SK-N-SH (cell line): ENCODE measurements at regions not wholly inside any gene's neighbourhood (a gene's known extent, or its start where the extent isn't known, plus 50 kb on each side); places are given as distances from the start of the nearest gene placed in this dataset.

Source experiments
- CTCF ChIA-PET: fragments of 300-600, 350-600 bp; formaldehyde crosslinking; extraction: SDS; loops from one replicate; lab custom pipeline; 2021; lab: Yijun Ruan, JAX
- POLR2A ChIA-PET: fragments of 350-600 bp; sonication (Branson Sonifier 250); formaldehyde crosslinking; extraction: SDS; loops from one replicate; lab custom pipeline; 2020; ENCODE audit warnings: antibody characterized with exemption, inconsistent platforms; lab: Yijun Ruan, JAX
- DNase-seq: peaks from one replicate; pipeline ENCODE4 v3.0.0; 2012
- H2AFZ ChIP-seq: fragments of 200-600 bp; sonication (generic); 2 replicates; pipeline ENCODE4 v1.8.1; 2016; ENCODE audit warnings: antibody characterized with exemption, mild to moderate bottlenecking, low read depth
- H3F3A ChIP-seq: fragments of 200-600 bp; sonication (generic); replicated peaks from 2 replicates; pipeline ENCODE3; 2016; ENCODE audit warnings: antibody characterized with exemption, mild to moderate bottlenecking; ENCODE audit not compliant: insufficient read depth
- H3K27ac ChIP-seq, 2 experiments: fragments of 200-500 bp in 1 of 2; fragments of 200-600 bp in 1 of 2; sonication (Bioruptor generic) in 1 of 2; sonication (generic), shearing (Covaris generic) in 1 of 2; 2 replicates each; pipeline versions ENCODE4 v1.5.1 to v1.6.1; 2014 to 2016; ENCODE audit warnings: low read depth in 2 of 2, inconsistent platforms in 1 of 2, low read length in 1 of 2, mild to moderate bottlenecking in 1 of 2, mixed read lengths in 1 of 2
- H3K27me3 ChIP-seq: fragments of 200-600 bp; sonication (generic), shearing (Covaris generic); 2 replicates; pipeline ENCODE4 v1.6.1; 2016; ENCODE audit warnings: mixed run types; ENCODE audit not compliant: insufficient read depth
- H3K36me3 ChIP-seq, 2 experiments: fragments of 200-500 bp in 1 of 2; fragments of 200-600 bp in 1 of 2; sonication (Bioruptor generic) in 1 of 2; sonication (generic) in 1 of 2; replicated peaks in 1 of 2; 2 replicates each; pipeline versions ENCODE3 to v1.5.1; 2014 to 2016; ENCODE audit warnings: low read length in 1 of 2, mild to moderate bottlenecking in 1 of 2; ENCODE audit not compliant: insufficient read depth in 2 of 2, control insufficient read depth in 1 of 2
- H3K4me1 ChIP-seq, 2 experiments: fragments of 200-500 bp in 1 of 2; fragments of 200-600 bp in 1 of 2; sonication (Bioruptor generic) in 1 of 2; sonication (generic), shearing (Covaris generic) in 1 of 2; 2 replicates each; pipeline versions ENCODE4 v1.5.1 to v1.6.1; 2014 to 2016; ENCODE audit warnings: low read depth in 1 of 2, low read length in 1 of 2, mixed run types in 1 of 2; ENCODE audit not compliant: insufficient read depth in 2 of 2, control insufficient read depth in 1 of 2
- H3K4me2 ChIP-seq: fragments of 200-600 bp; sonication (generic), shearing (Covaris generic); 2 replicates; pipeline ENCODE4 v1.6.1; 2017; ENCODE audit warnings: mixed run types
- H3K4me3 ChIP-seq, 2 experiments: fragments of 200-500 bp in 1 of 2; fragments of 200-600 bp in 1 of 2; sonication (Bioruptor generic) in 1 of 2; sonication (generic), shearing (Covaris generic) in 1 of 2; 2 replicates each; pipeline versions ENCODE4 v1.5.1 to v1.8.1; 2014 to 2016; ENCODE audit warnings: low read depth in 2 of 2, inconsistent platforms in 1 of 2, low read length in 1 of 2, mild to moderate bottlenecking in 1 of 2, mixed read lengths in 1 of 2, moderate library complexity in 1 of 2
- H3K79me2 ChIP-seq: fragments of 200-600 bp; sonication (generic); 2 replicates; pipeline ENCODE4 v1.8.1; 2017; ENCODE audit warnings: mild to moderate bottlenecking; ENCODE audit not compliant: insufficient read depth
- H3K9ac ChIP-seq: fragments of 200-600 bp; sonication (generic); 2 replicates; pipeline ENCODE4 v1.6.1; 2017; ENCODE audit warnings: mixed run types
- H3K9me2 ChIP-seq: fragments of 200-600 bp; sonication (generic); 2 replicates; pipeline ENCODE4 v1.6.1; 2017; ENCODE audit warnings: mixed run types
- H3K9me3 ChIP-seq: fragments of 200-600 bp; sonication (generic); 2 replicates; pipeline ENCODE4 v1.6.1; 2017; ENCODE audit warnings: mixed run types, mild to moderate bottlenecking, moderate library complexity
- H4K20me1 ChIP-seq: fragments of 200-600 bp; sonication (generic); 2 replicates; pipeline ENCODE4 v1.6.1; 2017; ENCODE audit warnings: mild to moderate bottlenecking, mixed run types; ENCODE audit not compliant: insufficient read depth
- EP300 ChIP-seq, 2 experiments: IDR thresholded peaks; 2 replicates each; pipeline versions ENCODE4 v1.4.0 to v1.6.1; 2012; ENCODE audit warnings: borderline replicate concordance in 1 of 2, low read depth in 1 of 2, low read length in 1 of 2
- FOSL2 ChIP-seq: IDR thresholded peaks from 2 replicates; pipeline ENCODE4 v1.4.0; 2012; ENCODE audit warnings: low read depth, mild to moderate bottlenecking, moderate library complexity, borderline replicate concordance
- FOXM1 ChIP-seq: IDR thresholded peaks from 2 replicates; pipeline ENCODE4 v1.4.0; 2012; ENCODE audit warnings: low read depth, mild to moderate bottlenecking
- IRF3 ChIP-seq: fragments of 150-350 bp; IDR thresholded peaks from 2 replicates; pipeline ENCODE4 v1.6.1; 2016; ENCODE audit warnings: mild to moderate bottlenecking, low read depth, low read length
- JUND ChIP-seq: IDR thresholded peaks from 2 replicates; pipeline ENCODE4 v1.4.0; 2012
- MAX ChIP-seq: IDR thresholded peaks from 2 replicates; pipeline ENCODE4 v1.4.0; 2012; ENCODE audit warnings: low read depth
- MXI1 ChIP-seq: IDR thresholded peaks from 2 replicates; pipeline ENCODE4 v1.6.1; 2012; ENCODE audit warnings: mild to moderate bottlenecking, low read depth, low read length, improper control_type of control experiment
- NRF1 ChIP-seq: IDR thresholded peaks from 2 replicates; pipeline ENCODE4 v1.6.1; 2012; ENCODE audit warnings: low read depth, mild to moderate bottlenecking, low read length
- POLR2AphosphoS5 ChIP-seq: IDR thresholded peaks from 2 replicates; pipeline ENCODE4 v1.6.1; 2012; ENCODE audit warnings: low read depth, low read length
- RAD21 ChIP-seq: IDR thresholded peaks from 2 replicates; pipeline ENCODE4 v1.6.1; 2012; ENCODE audit warnings: mild to moderate bottlenecking, low read length
- RFX5 ChIP-seq: IDR thresholded peaks from 2 replicates; pipeline ENCODE4 v1.6.1; 2012; ENCODE audit warnings: mild to moderate bottlenecking, improper control_type of control experiment, low read length
- SIN3A ChIP-seq: IDR thresholded peaks from 2 replicates; pipeline ENCODE4 v1.6.1; 2012; ENCODE audit warnings: low read depth, mild to moderate bottlenecking, low read length, moderate library complexity, borderline replicate concordance
- SMC3 ChIP-seq: IDR thresholded peaks from 2 replicates; pipeline ENCODE4 v1.6.1; 2012; ENCODE audit warnings: low read depth, low read length, improper control_type of control experiment
- TAF1 ChIP-seq: IDR thresholded peaks from 2 replicates; pipeline ENCODE4 v1.6.1; 2012; ENCODE audit warnings: low read depth, mild to moderate bottlenecking, low read length, moderate library complexity, borderline replicate concordance
- TCF12 ChIP-seq: IDR thresholded peaks from 2 replicates; pipeline ENCODE4 v1.4.0; 2012
- TEAD4 ChIP-seq: IDR thresholded peaks from 2 replicates; pipeline ENCODE4 v1.4.0; 2012; ENCODE audit warnings: mild to moderate bottlenecking, borderline replicate concordance; ENCODE audit not compliant: insufficient read depth
- USF1 ChIP-seq: IDR thresholded peaks from 2 replicates; pipeline ENCODE4 v1.4.0; 2012; ENCODE audit warnings: low read depth, borderline replicate concordance
- USF2 ChIP-seq: fragments of 150-350 bp; IDR thresholded peaks from 2 replicates; pipeline ENCODE4 v1.6.1; 2017; ENCODE audit warnings: antibody characterized with exemption, low read length, low read depth, borderline replicate concordance
- WGBS: methylation state at CpG from one replicate; pipeline ENCODE4 v1.1.6; 2017; ENCODE audit warnings: low lambda C conversion rate; 5-methylcytosine and 5-hydroxymethylcytosine counted together
- TF ChIP-seq, protein P1 (sequence below): IDR thresholded peaks from 2 replicates; pipeline ENCODE4 v1.4.0; 2012; ENCODE audit warnings: low read depth, borderline replicate concordance
- TF ChIP-seq, protein P2 (sequence below): IDR thresholded peaks from 2 replicates; pipeline ENCODE4; 2012

- Histone ChIP-seq H3K4me1 (no peaks in the 10 kb centered on the region), H3K4me3 (no peak overlapping the region), H3K9me3 (no peaks in the 10 kb centered on the region), H2AFZ (no peak overlapping the region), H3K27me3 (no peaks in the 10 kb centered on the region), H3K79me2 (no peaks in the 10 kb centered on the region), H3K4me2 (no peak overlapping the region), H4K20me1 (no peaks in the 10 kb centered on the region), H3F3A (no peaks in the 10 kb centered on the region), H3K27ac (no peak overlapping the region), H3K9me2 (no peaks in the 10 kb centered on the region), H3K36me3 (no peaks in the 10 kb centered on the region), H3K9ac (no peak overlapping the region)
- 44% methylated on average over 2 of the region's 2 CpGs for WGBS
- TF ChIP-seq MAX (no peak), SIN3A (no peak), IRF3 (no peak), TCF12 (no peak), MXI1 (no peak), TEAD4 (no peak), POLR2AphosphoS5 (no peak), RAD21 (no peak), TAF1 (no peak)
- TF ChIP-seq, protein P1, sequence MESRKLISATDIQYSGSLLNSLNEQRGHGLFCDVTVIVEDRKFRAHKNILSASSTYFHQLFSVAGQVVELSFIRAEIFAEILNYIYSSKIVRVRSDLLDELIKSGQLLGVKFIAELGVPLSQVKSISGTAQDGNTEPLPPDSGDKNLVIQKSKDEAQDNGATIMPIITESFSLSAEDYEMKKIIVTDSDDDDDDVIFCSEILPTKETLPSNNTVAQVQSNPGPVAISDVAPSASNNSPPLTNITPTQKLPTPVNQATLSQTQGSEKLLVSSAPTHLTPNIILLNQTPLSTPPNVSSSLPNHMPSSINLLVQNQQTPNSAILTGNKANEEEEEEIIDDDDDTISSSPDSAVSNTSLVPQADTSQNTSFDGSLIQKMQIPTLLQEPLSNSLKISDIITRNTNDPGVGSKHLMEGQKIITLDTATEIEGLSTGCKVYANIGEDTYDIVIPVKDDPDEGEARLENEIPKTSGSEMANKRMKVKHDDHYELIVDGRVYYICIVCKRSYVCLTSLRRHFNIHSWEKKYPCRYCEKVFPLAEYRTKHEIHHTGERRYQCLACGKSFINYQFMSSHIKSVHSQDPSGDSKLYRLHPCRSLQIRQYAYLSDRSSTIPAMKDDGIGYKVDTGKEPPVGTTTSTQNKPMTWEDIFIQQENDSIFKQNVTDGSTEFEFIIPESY = no peak
- POLR2A ChIA-PET = no interaction called here
- DNase-seq = no peak
- CTCF ChIA-PET = no interaction called here
These were observed 499.8 kb downstream of the SUCLG1 start for GRCh38 chr2:83959266-83959665.

DNA sequence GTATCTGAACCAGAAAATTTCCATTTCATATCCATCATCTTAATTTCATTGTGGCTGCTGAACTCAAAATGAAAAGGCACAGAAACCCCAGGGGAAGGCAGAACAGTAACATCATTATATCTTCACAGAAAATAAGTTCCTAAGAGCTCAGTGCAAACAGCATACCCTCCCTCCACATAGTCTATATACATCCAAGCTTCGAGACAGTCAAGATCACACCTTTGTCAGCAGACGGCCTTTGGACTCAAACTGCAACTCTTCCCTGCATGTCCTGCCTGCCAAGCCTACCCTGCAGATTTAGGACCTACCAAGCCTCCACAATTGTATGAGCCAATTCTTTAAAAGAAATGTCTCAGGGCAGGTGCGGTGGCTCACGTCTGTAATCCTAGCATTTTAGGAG is 502.1 kb downstream of the SUCLG1 start:
- no peaks in the 10 kb centered on the region for H3K9me2 ChIP-seq
- H3K79me2 ChIP-seq = no peaks in the 10 kb centered on the region
- H3F3A ChIP-seq = no peaks in the 10 kb centered on the region
- no peaks in the 10 kb centered on the region for H3K36me3 ChIP-seq
- H3K9ac ChIP-seq = no peak overlapping the region
- CTCF ChIA-PET = no interaction called here
- H2AFZ ChIP-seq = no peak overlapping the region
- POLR2A ChIA-PET = no interaction called here
- H4K20me1 ChIP-seq = no peaks in the 10 kb centered on the region
- H3K4me2 ChIP-seq = no peak overlapping the region
- H3K4me3 ChIP-seq = no peak overlapping the region
- H3K4me1 ChIP-seq = no peaks in the 10 kb centered on the region
- 14% methylated on average over 4 of the region's 4 CpGs for WGBS
- no peak overlapping the region for H3K27ac ChIP-seq
- no peaks in the 10 kb centered on the region for H3K27me3 ChIP-seq
- DNase-seq = no peak
- TF ChIP-seq FOXM1 (no peak), FOSL2 (no peak), JUND (no peak), SIN3A (no peak), USF1 (no peak), RAD21 (no peak), EP300 (IDR thresholded peaks at IDR 0.05; ENCODE audit: borderline replicate concordance in 1 of 2, low read depth in 1 of 2, low read length in 1 of 2) (no peak), RFX5 (no peak), TCF12 (no peak), USF2 (no peak), SMC3 (no peak), TEAD4 (no peak), NRF1 (no peak)
- TF ChIP-seq, protein P1 = no peak
- TF ChIP-seq, protein P2, sequence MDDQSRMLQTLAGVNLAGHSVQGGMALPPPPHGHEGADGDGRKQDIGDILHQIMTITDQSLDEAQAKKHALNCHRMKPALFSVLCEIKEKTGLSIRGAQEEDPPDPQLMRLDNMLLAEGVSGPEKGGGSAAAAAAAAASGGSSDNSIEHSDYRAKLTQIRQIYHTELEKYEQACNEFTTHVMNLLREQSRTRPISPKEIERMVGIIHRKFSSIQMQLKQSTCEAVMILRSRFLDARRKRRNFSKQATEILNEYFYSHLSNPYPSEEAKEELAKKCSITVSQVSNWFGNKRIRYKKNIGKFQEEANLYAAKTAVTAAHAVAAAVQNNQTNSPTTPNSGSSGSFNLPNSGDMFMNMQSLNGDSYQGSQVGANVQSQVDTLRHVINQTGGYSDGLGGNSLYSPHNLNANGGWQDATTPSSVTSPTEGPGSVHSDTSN = no peak
- H3K9me3 ChIP-seq = no peaks in the 10 kb centered on the region
